Gastroesophageal sphincter (tissue), 2 donors: ENCODE measurements at regions not wholly inside any gene's neighbourhood (a gene's known extent, or its start where the extent isn't known, plus 50 kb on each side); places are given as distances from the start of the nearest gene placed in this dataset.

Experiments used
- POLR2A ChIP-seq, 2 donors: fragments of 450-650 bp; IDR thresholded peaks; one replicate each; pipeline ENCODE4 v1.6.1; 2017; ENCODE audit warnings: antibody characterized with exemption in 2 of 2, mild to moderate bottlenecking in 2 of 2, moderate library complexity in 1 of 2
- POLR2AphosphoS5 ChIP-seq: sonication (generic); formaldehyde crosslinking; IDR thresholded peaks from one replicate; pipeline ENCODE4 v1.6.1; 2017; ENCODE audit warnings: antibody characterized with exemption

GRCh38 chr3:40768046-40768445 lies 243.3 kb downstream of the ZNF621 start:
- TF ChIP-seq POLR2A (IDR thresholded peaks at IDR 0.05) (no peak), POLR2AphosphoS5 (no peak)
